Activated CD4-positive, CD25-positive, alpha-beta regulatory T cell treated with anti-CD3 and anti-CD28 coated beads, Interleukin-2, amount 50 U/mL, for 24 hours (primary cell): ENCODE measurements at regions not wholly inside any gene's neighbourhood (a gene's known extent, or its start where the extent isn't known, plus 50 kb on each side); places are given as distances from the start of the nearest gene placed in this dataset.

ENCODE experiments used
- ATAC-seq, 2 donors: fragments of 150-1000 bp; cut with Tn5 transposase; one replicate each; pipeline ENCODE4 v1.10.0; 2021; ENCODE audit warnings: mild to moderate bottlenecking in 1 of 2, moderate library complexity in 1 of 2

GRCh38 chr10:28783087-28783486, 105.8 kb downstream of the BAMBI start:
- ATAC-seq = no peak

- ATAC-seq = no peak
Observed at GRCh38 chr10:28785018-28785417, 107.7 kb downstream of the BAMBI start.

- peak; percentile 76 to 78 for ATAC-seq
Observed at GRCh38 chr10:28788252-28788651, 110.9 kb downstream of the BAMBI start.

- ATAC-seq = no peak
Observed at GRCh38 chr10:28788762-28789161, 111.4 kb downstream of the BAMBI start.

DNA sequence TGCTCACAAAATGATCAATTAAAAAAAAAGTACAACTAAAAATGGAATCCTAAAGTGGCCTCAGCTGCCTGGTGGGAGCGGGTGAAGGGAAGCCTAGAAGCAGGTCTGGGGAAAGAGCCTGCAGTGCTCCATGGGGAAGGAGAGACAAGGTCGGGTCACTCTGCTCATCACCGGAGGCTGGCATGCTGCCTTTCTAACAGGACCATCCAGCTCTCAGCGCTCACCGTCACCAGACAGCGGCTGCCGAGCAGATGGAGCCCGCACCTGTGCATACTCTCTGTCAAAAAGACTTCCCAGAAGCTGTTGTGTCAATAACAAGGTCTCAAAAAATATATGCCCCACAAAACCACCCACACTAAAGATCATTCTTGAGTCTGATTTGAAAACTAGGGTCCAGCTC, 112.8 kb downstream of the BAMBI start:
- no peak for ATAC-seq

DNA sequence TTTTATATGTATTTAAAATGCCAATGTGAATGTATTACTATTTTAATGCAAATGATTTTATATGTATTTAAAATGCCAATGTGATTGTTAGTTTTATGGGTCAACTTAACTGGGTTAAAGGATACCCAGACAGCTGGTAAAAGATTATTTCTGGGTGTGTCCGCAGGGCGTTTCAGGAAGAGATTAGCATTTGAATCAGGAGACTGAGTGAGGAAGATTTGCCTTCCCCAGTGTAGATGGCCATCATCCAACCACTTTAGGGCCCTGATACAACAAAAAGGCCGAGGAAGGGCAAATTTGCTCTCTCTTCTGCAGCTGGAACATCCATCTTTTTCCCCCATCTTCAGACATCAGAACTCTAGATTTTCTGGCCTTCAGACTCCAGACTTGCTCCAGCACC, 116.2 kb downstream of the BAMBI start:
- ATAC-seq = no peak

DNA sequence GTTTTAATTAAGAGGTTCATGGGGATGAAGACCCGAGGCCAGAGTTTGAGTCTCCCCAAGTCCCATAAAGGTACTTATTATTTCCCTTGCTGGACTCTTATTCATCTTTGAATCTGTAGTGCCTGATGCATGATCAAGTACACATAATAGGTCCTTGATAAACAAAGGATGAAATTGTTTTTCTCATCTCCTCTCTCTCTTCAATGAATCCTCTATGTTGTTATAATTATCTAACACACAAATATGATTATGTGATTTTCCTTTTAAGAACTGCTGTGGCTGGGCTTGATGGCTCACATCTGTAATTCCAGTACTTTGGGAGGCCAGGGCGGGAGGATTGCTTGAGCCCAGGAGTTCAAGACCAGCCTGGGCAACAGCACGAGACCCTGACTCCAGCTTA, 117.7 kb downstream of the BAMBI start:
- no peak for ATAC-seq

DNA sequence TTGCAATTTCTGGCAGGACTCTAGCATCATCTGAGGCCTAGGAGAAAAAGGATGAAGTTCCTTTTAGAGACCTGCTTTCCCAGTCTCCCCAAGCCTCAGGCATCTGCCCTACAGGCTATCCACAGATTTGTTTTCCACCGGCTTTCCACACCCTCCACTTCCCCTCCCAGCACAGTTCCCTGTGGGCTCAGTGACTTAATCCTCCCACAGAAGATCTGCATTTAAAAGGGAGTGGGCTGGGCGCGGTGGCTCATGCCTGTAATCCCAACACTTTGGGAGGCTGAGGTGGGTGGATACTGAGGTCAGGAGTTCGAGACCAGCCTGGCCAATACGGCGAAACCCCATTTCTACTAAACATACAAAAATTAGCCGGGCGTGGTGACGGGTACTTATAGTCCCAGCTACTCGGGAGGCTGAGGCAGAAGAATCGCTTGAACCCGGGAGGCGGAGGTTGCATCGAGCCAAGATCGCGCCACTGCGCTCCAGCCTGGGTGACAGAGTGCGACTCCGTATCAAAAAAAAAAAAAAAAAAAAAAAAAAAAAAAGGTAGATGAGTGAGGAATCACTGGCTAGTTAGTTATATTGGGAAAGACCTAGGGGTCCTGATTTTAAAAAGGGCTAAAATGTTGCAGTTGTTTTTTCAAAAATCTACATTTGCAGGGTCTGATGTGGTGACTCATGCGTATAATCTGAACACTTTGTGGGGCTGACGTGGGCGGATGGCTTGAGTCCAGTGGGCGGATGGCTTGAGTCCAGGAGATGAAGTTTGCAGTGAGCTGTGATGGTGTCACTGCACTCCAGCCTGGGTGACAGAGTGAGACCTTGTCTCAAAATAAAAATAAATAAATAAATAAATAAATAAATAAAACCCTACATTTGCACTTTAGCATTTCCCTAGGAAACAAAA, 119.5 kb downstream of the BAMBI start:
- ATAC-seq = no peak

GRCh38 chr10:28797904-28798371, 120.6 kb downstream of the BAMBI start:
- ATAC-seq = no peak

DNA sequence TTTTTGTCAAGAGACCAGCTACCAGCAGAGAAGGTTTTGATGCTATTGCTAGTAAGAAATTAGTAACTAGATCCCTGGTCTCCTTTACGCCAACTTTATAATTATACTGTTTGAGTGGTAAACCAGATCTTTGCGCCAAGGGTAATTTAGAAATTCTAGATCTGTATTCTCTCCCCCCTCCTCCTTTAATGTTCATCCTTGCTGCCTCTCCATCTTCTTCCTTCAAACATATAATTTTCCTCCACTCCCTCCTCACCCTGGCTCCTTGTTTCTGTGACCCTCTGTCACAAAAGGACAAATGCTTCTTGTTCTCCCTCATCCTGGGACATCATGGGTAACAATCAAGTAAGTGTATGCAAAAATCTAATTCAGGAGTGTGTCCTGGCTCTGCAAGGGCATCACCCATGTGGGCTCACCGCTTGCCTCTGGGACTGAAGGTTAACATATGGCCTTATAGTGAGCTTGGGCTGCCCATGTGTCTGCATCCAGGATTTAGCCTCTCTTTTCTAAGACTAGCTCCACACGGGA, 121.2 kb downstream of the BAMBI start:
- no peak for ATAC-seq

GRCh38 chr10:28798964-28799363, 121.6 kb downstream of the BAMBI start:
- ATAC-seq = no peak

- ATAC-seq = no peak
Observed at GRCh38 chr10:28800144-28800543, 122.8 kb downstream of the BAMBI start.

GRCh38 chr10:28801247-28801646, 123.9 kb downstream of the BAMBI start:
- ATAC-seq = no peak

GRCh38 chr10:28801869-28802268, 124.5 kb downstream of the BAMBI start:
- ATAC-seq = no peak

- ATAC-seq = no peak
Observed at GRCh38 chr10:28805390-28805789, 128.1 kb downstream of the BAMBI start.

DNA sequence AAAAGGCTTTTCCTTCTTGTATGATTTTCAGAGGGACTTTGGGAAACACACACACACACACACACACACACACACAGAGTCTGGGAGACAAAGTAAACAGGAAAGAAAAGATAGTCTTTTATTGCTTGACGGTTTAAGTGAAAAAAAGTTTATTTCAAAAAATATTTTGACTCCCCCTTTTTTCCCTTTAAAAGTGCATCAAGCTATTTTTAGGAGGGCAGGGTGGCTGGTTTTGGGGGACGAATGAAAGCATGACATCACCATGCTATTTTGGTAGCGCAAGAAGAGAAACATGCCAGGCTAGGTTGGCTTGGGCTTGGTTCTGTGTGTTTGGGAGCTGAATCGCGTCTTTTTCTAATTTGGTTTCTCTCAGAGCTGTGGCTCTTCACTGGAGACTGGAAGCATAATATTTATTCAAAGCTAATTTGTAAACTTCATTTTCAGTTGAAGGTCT, 129.2 kb downstream of the BAMBI start:
- ATAC-seq = no peak

DNA sequence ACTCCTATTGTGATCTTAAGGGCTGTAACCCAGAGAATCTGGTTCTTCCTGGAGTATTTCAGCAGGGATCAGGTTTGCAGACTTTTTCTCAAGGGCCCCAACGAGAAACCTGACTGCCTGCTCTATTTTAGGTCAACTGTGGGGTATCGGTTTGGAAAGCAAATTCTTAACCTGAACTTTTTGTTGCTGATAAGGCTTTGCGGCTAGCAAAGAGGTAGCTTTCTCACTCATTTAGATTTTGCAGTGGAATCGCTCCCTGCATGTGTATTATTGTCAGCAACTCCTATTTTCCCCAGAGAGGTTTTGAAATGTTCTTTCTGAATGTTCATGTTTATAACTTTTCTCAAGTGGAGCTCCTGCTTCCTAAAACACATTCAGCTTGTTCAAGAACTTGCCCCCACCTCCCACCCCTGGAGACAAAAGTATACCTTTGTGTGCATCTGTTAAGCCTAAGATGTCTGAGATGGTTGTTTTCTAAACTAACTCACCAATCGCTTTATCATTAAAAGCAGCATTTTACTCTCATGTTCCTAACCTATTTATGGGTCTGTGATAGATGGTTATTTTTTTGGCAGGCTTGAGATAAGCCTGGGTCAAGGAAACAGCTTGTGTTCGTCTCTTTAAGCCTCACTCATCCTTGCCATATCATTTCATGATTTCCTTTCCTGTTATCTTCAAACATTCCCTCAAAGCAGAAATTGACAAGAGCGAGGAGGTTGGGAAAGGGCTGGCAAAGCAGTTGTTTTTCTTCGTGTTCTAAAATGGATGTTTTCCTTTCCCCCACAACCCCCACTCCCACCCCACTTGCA, 129.8 kb downstream of the BAMBI start:
- no peak for ATAC-seq

GRCh38 chr10:28807760-28808613, 130.7 kb downstream of the BAMBI start:
- ATAC-seq = no peak

DNA sequence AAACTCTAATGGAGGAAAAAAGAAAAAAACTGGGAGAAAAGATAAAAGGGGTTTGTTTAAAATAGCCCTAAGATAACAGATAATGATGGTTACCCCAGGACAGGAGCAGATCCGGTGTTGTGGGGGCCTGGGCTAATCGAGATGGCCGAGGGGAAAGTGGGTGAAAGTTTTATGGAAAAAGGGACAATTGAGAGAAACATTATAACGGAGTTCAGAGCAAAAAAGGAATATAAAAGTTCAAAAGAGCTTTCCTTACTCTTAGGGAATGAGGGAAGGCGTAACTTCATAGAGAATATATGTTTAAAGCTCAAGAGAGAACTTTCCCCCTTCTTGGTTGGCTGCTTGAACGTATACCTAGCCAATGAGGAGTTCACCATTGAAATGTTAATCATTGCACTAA, 131.4 kb downstream of the BAMBI start:
- ATAC-seq = no peak

DNA sequence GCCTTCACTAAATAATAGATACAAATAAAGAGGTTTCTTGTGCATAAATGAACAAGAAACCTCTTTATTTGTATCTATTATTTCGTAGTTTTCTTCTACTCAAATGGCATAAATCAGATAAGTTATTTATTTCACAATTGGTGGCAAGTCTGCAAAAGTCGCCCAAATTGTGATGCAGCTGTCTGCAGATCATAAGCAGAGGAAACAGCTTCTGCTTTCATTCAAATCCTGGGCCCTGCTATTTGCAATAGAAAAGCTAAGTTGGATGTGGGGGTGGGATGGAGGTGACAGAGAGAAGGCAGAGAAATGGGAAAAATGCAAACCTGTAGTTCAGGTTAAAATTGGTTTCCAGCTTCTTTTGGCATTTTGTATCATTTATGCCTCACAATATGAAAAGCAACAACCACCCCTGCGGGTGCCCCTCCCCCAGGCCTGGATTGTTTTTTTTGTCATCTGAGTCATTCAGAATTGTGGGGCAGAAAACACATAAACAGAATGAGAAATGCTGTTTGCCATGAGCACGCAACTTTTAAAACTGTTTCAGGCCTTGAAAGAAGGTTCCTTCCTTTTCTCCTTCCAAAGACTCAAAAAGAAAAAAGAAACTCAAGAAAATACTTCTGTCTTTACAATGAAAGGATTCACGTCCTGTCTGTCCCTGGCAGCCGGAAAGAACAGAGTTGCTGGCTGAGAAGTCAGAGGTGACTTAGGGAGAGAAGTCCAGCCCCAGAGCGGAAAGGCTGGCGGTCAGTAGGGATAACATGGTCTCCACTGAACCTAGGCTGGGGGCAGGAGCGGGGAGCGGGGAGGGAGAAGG, 132.9 kb downstream of the BAMBI start:
- no peak for ATAC-seq

DNA sequence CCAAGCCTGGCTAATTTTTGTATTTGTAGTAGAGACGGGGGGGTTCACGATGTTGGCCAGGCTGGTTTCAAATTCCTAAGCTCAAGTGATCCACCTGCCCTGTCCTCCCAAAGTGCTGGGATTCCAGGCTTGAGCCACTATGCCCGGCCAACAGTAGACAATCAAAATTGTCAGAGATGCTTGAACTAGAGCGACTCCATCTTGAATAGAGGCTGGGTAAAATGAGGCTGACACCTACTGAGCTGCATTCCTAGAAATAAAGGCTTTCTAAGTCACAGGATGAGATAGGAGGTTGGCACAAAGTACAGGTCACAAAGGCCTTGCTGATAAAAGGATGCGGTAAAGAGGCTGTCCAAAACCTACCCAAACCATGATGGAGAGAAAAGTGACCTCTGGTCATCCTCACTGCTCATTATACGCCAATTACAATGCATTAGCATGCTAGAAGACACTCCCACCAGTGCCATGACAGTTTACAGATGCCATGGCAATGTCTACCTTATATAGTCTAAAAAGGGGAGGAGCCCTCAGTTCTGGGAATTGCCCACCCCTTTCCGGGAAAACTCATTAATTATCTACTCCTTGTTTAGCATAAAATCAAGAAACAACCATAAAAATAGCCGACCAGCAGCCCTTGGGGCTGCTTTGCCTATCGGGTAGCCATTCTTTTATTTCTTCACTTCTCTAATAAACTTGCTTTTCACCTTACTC, 134.5 kb downstream of the BAMBI start:
- ATAC-seq = no peak
